ENCODE measurements at regions not wholly inside any gene's neighbourhood (a gene's known extent, or its start where the extent isn't known, plus 50 kb on each side); places are given as distances from the start of the nearest gene placed in this dataset.
"Not testable (repeated sequence)": the region's sequence is repeated elsewhere in the genome, so short reads cannot be mapped to it uniquely, and the experiment has no call there.

GRCh38 chr3:143181977-143182376, 62.4 kb downstream of the CHST2 start:
- H3K36me3 Mint-ChIP-seq (ENCODE audit: low read depth, unreplicated experiment); H3K4me2 ChIP-seq (ENCODE audit: low read length); DNase-seq (ENCODE audit: low read depth); H3K4me1 Mint-ChIP-seq (ENCODE audit: low read depth, unreplicated experiment); H3K4me1 ChIP-seq (ENCODE audit: insufficient read depth, low read length); H3K9ac ChIP-seq (ENCODE audit: low read length); H3K9me3 Mint-ChIP-seq (ENCODE audit: unreplicated experiment); H3K27me3 Mint-ChIP-seq (ENCODE audit: low read depth, unreplicated experiment); H3K27ac Mint-ChIP-seq (ENCODE audit: unreplicated experiment); H3K36me3 ChIP-seq (ENCODE audit: insufficient read depth, low read length); H3K4me3 ChIP-seq (ENCODE audit: insufficient read depth, low read depth, low read length); H3K4me3 Mint-ChIP-seq (ENCODE audit: unreplicated experiment); H3K9me3 ChIP-seq (ENCODE audit: insufficient read depth, low read depth, low read length); H3K27me3 ChIP-seq (ENCODE audit: insufficient read depth, low read length); H3K79me2 ChIP-seq (ENCODE audit: insufficient read depth, low read length); FAIRE-seq; H3K27ac ChIP-seq (ENCODE audit: low read depth, low read length); H2AFZ ChIP-seq (ENCODE audit: low read depth, low read length); H4K20me1 ChIP-seq (ENCODE audit: insufficient read depth, low read length): not testable (repeated sequence)

GRCh38 chr3:143182866-143183664, 63.5 kb downstream of the CHST2 start:
- H3K4me1 Mint-ChIP-seq (ENCODE audit: low read depth, unreplicated experiment): no peaks in the 10 kb centered on the region
- no peak overlapping the region for H3K9ac ChIP-seq (ENCODE audit: low read length)
- H2AFZ ChIP-seq (ENCODE audit: low read depth, low read length): no peak overlapping the region
- peaks cover 2% of the 10 kb centered on the region for H3K27me3 Mint-ChIP-seq (ENCODE audit: low read depth, unreplicated experiment)
- no peak overlapping the region for H3K27ac Mint-ChIP-seq (ENCODE audit: unreplicated experiment)
- no peaks in the 10 kb centered on the region for H3K79me2 ChIP-seq (ENCODE audit: insufficient read depth, low read length)
- H3K4me2 ChIP-seq (ENCODE audit: low read length): no peak overlapping the region
- H3K27me3 ChIP-seq (ENCODE audit: insufficient read depth, low read length): no peaks in the 10 kb centered on the region
- H3K4me3 ChIP-seq (ENCODE audit: insufficient read depth, low read depth, low read length): no peak overlapping the region
- H3K36me3 Mint-ChIP-seq (ENCODE audit: low read depth, unreplicated experiment): no peaks in the 10 kb centered on the region
- H3K9me3 ChIP-seq (ENCODE audit: insufficient read depth, low read depth, low read length): no peaks in the 10 kb centered on the region
- TF ChIP-seq CTCF (IDR thresholded peaks at IDR 0.05; ENCODE audit: insufficient read depth, low read depth, low read length) (no peak), EZH2 (IDR thresholded peaks at IDR 0.05; ENCODE audit: insufficient read depth, low read length) (no peak)
- H3K36me3 ChIP-seq (ENCODE audit: insufficient read depth, low read length): no peaks in the 10 kb centered on the region
- DNase-seq (ENCODE audit: low read depth): no peak
- FAIRE-seq: no peak
- H3K4me3 Mint-ChIP-seq (ENCODE audit: unreplicated experiment): no peak overlapping the region
- no peaks in the 10 kb centered on the region for H3K4me1 ChIP-seq (ENCODE audit: insufficient read depth, low read length)
- H4K20me1 ChIP-seq (ENCODE audit: insufficient read depth, low read length): no peaks in the 10 kb centered on the region
- peaks cover 1% of the 10 kb centered on the region for H3K9me3 Mint-ChIP-seq (ENCODE audit: unreplicated experiment)
- no peak overlapping the region for H3K27ac ChIP-seq (ENCODE audit: low read depth, low read length)

DNA sequence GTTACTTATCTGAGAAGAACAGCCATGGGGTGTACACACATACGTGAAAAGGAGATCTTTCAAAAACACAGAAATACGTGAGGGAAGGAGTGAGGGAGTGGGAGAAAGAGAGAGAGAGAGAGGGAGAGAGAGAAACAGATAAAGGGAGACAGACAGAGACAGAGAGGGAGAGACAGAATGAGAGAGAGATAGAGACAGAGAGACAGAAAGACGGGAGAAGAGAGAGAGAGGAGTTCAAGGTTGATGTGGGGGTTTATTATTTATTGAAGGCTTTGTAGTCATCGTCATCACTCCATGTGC, 64.0 kb downstream of the CHST2 start:
- no peak for FAIRE-seq
- H3K4me3 Mint-ChIP-seq (ENCODE audit: unreplicated experiment): no peak overlapping the region
- H3K27ac ChIP-seq (ENCODE audit: low read depth, low read length): no peak overlapping the region

More for the DNA sequence above, 64.0 kb downstream of the CHST2 start:
- Mint-ChIP-seq H3K9me3 (ENCODE audit: unreplicated experiment) (peaks cover 1% of the 10 kb centered on the region), H3K4me1 (ENCODE audit: low read depth, unreplicated experiment) (no peaks in the 10 kb centered on the region), H3K27ac (ENCODE audit: unreplicated experiment) (no peak overlapping the region), H3K36me3 (ENCODE audit: low read depth, unreplicated experiment) (no peaks in the 10 kb centered on the region), H3K27me3 (ENCODE audit: low read depth, unreplicated experiment) (peaks cover 2% of the 10 kb centered on the region)
- Histone ChIP-seq H3K9me3 (ENCODE audit: insufficient read depth, low read depth, low read length) (no peaks in the 10 kb centered on the region), H3K79me2 (ENCODE audit: insufficient read depth, low read length) (no peaks in the 10 kb centered on the region), H3K9ac (ENCODE audit: low read length) (no peak overlapping the region), H3K4me2 (ENCODE audit: low read length) (no peak overlapping the region), H3K36me3 (ENCODE audit: insufficient read depth, low read length) (no peaks in the 10 kb centered on the region), H3K4me1 (ENCODE audit: insufficient read depth, low read length) (no peaks in the 10 kb centered on the region), H2AFZ (ENCODE audit: low read depth, low read length) (no peak overlapping the region), H4K20me1 (ENCODE audit: insufficient read depth, low read length) (no peaks in the 10 kb centered on the region), H3K4me3 (ENCODE audit: insufficient read depth, low read depth, low read length) (no peak overlapping the region), H3K27me3 (ENCODE audit: insufficient read depth, low read length) (no peaks in the 10 kb centered on the region)
- no peak for DNase-seq (ENCODE audit: low read depth)
- TF ChIP-seq CTCF (IDR thresholded peaks at IDR 0.05; ENCODE audit: insufficient read depth, low read depth, low read length) (no peak), EZH2 (IDR thresholded peaks at IDR 0.05; ENCODE audit: insufficient read depth, low read length) (no peak)

Data from astrocyte (in vitro differentiated cells and primary cell).